ENCODE measurements at regions not wholly inside any gene's neighbourhood (a gene's known extent, or its start where the extent isn't known, plus 50 kb on each side); places are given as distances from the start of the nearest gene placed in this dataset.
"Not testable (repeated sequence)": the region's sequence is repeated elsewhere in the genome, so short reads cannot be mapped to it uniquely, and the experiment has no call there.

DNA sequence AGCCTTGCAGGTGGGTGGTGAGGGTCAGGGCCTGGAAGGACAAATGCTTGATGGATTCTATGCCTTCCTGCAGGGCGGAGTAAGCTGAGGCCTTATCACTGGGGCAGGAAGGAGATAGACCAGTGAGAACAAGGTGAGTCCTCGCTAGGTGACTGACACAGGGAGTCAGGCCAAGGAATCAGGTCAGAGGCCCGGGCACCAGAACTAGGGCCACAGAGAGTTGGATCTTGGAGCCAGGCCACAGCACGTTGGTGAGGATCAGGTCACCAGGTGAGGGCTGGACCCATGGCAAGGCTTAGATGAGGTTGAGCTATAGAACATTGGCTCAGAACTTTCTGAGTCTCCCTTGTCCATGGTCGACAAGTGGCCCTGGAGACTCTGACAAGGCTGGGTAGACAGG, 328.2 kb downstream of the FOXO1 start:
- no peak for DNase-seq (ENCODE audit: low spot score)

DNA sequence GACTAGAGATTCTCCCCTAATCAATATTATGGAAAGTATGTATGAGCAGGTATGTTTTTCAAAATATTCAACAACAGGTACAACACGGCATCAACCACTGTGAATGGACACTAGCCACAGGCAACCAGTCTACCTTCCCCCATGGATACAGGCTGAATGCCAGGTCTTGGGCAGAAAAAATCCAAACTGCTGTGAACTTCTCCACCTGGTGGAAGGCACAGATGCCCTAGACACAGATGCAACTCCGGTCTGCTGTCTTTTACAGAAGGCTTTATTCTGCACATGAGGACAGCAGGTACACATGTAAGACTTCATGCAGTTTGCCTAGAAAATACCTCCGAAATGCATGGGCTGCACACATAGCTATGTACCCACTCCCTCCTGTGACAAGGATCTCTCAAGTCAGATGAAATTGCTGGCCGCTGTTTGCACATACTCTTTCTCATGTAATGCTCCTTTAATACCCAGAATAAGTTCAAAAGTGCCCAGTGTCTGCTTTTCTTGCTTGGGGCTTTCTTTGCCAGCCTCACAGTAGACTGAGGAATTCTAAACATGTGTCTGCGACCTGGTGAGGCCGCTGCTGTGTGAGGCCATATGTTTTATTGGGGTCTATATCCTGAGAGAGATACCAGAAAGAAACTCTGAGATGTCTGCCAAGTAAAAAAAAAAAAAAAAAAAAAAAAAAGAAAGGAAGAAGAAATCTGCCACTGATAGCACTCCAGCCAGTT, 325.9 kb downstream of the FOXO1 start:
- no peak for DNase-seq (ENCODE audit: low spot score)

DNA sequence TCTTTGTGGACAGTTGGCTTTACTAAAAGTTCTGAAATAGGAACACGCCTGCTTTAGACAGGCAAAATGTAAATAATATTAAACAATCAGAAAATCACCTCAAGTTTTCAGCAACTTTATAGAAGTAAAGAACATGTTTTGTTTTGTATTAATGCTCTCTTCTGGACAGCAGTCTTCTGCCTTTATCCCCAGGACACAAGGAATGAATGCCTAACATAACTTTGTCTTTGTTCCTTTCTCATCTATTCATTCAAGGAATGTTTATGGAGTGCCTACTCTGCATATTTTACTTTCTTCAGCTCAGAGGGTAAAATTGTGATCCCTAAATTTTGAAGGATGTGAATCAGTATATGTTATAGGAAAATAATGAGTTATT, 325.4 kb downstream of the FOXO1 start:
- DNase-seq (ENCODE audit: low spot score): no peak

DNA sequence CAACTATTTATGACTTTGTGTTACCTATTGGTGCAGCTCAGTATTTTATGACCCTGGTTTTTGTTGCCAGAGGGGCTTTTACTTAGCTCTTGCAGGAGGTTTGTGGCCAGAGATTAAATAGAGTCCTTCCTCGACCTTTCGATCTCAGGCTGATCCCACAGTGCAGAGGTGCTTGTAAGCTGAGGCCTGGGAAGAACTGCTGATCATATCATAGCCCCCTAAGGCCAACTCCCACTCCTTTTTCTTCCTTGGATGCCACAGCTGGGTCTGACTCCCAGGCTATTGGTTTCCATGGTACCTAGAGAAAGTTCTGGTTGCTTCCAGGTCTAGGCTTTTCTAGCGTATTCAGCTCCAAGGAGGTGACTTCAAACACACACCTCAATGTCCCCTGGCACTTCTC, 324.9 kb downstream of the FOXO1 start:
- no peak for DNase-seq (ENCODE audit: low spot score)

DNA sequence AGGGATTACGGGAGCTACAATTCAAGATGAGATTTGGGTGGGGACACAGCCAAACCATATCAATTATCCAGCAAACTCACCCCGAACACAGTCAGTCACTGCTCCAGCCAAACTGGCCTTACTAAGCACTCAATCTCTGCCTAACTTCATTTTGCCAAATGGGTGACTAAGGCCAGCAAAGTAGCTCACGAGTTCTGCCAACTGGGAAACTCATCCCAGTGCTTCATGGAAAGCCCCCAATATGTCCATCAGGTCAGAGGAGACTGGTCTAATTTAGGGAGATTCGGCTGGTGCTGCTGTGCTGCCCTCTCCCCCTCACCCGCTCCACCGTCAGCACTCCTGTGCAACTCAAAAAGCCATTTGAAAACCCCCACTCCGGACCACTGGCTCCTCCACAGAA, 324.0 kb downstream of the FOXO1 start:
- no peak for DNase-seq (ENCODE audit: low spot score)

- no peak for DNase-seq (ENCODE audit: low spot score)
Measured at GRCh38 chr13:40342901-40343300, 323.5 kb downstream of the FOXO1 start.

DNA sequence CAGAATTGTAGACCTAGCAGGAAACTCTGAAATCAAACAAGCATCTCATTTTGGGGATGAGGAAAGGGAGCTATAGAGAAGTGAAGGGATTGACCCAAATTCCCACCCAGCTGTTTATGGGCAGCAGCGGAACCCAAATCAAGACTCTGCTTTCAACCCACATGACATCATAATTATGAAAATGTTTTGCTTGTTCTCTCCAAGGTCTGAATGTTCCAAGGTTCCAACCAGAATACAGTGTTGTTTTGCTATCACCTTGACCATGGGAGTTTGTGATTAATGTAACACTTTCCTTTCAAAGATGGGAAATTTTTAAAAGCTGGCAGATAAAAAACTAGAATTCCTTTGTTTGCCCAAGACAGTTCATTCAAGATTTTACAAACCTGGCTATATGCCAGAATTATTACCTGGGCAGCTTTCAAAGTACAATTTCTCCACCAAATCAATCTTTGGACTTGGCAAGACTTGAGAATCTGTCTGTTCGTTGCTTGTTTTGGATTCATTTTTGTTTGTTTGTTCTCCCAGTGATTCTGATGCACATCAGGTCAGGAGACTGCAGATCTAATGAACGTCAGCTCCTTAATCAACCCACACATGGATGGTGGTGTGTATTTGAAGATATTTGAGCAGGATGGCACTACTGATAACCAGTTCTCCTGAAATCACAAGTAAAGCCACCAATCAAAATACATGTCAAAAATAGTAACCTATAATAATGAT, 322.7 kb downstream of the FOXO1 start:
- no peak for DNase-seq (ENCODE audit: low spot score)

GRCh38 chr13:40344270-40345148, 321.9 kb downstream of the FOXO1 start:
- no peak for DNase-seq (ENCODE audit: low spot score)

- no peak for DNase-seq (ENCODE audit: low spot score)
Measured at GRCh38 chr13:40345149-40345514, 321.3 kb downstream of the FOXO1 start.

DNA sequence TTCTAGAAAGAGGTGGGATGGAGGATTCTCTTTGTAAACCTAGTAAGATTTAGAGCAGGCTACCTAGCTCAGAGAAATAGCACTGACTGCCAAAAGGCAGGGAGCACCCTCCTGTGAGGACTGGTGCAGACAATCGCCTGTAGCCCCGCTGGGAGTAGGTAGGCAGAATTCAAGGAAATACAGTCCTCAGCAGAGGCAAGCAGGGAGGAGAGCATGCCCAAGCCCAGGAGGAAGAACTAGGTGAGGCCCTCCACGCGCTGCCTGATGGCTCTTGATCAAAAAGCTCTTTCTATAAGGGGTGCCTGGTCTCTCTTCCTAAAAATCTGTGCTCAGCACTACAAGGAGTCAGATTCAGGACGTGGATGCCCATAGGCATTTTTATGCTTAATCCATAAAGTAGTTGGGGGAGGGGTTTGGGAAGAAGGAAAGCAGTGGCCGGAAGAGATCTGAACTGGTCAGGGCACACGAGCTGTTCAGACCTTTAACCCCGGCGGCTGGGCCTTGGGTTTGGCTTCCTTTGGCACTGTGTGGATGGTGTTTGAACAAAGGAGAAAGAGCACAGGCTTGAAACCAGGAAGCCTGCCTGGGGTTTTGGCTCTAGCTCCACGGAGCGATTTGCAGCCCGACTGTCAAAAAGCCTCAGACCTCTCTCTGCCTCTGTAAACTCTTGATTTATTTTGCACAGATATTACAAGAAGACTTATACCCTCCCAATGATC, 320.6 kb downstream of the FOXO1 start:
- no peak for DNase-seq (ENCODE audit: low spot score)

- DNase-seq (ENCODE audit: low spot score): no peak
Measured at GRCh38 chr13:40346592-40346991, 319.8 kb downstream of the FOXO1 start.

GRCh38 chr13:40348096-40348679, 318.3 kb downstream of the FOXO1 start:
- no peak for DNase-seq (ENCODE audit: low spot score)

GRCh38 chr13:40350283-40350992, 316.0 kb downstream of the FOXO1 start:
- DNase-seq (ENCODE audit: low spot score): peak; percentile 15

GRCh38 chr13:40351537-40352379, 314.7 kb downstream of the FOXO1 start:
- no peak for DNase-seq (ENCODE audit: low spot score)

DNA sequence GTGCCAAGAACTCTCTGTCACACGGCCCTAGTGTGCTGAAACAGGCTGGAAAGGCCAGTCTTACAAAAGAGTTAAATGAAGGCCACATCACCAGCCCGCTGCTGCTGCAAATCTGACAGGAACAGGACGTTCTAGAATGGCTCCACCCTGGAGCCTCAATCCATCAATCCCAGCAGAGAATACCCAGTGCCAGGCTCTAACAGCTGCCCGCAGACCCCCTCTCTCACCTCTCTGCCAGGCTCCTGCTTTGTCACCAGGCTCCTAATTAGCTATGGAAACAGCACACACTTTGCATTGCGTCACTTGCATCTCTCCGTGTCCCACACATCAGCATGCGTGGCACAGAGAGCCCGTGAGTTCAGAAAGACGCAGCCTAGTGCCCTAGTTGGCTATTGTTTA, 314.1 kb downstream of the FOXO1 start:
- DNase-seq (ENCODE audit: low spot score): no peak

DNA sequence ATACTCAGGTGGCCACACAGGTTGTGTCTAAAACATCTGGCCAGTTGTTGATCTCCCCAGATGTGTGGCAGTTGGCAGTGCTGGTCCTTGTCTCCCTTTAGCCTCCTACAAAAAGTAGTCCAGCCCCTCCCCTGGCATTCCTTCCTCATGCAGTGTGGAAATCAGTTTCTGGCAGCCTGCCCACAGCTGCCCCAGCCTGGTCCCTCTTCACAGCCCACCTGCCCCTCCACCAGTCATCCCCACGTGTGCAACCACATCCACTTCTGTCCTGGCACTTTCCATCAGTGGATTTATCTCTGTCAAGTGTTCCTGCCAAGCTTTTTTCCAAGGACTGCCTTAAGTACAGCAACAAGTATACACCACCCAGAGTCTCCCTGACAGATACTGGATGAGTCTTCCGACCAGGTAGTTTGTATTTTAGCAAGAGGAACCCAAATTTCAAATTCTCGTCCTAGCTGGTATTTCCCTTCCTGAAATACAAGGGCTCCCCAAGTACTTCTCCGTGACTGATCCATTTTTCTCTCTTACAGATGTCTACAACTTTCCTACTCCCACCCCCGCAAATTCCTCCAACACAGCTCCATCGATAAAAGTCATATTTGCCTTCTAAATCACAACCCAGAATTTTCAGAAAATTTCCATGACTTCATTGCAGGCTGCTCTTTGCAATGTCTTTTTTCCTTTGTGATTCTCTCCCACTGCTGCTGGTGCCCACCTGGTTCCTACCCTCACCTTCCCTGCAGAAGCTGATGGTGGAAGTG, 313.5 kb downstream of the FOXO1 start:
- DNase-seq (ENCODE audit: low spot score): no peak

GRCh38 chr13:40355126-40355724, 311.2 kb downstream of the FOXO1 start:
- no peak for DNase-seq (ENCODE audit: low spot score)

GRCh38 chr13:40356011-40356410, 310.4 kb downstream of the FOXO1 start:
- DNase-seq (ENCODE audit: low spot score): no peak

- DNase-seq (ENCODE audit: low spot score): not testable (repeated sequence)
Measured at GRCh38 chr13:40356458-40356857, 310.0 kb downstream of the FOXO1 start.
